ENCODE measurements at regions not wholly inside any gene's neighbourhood (a gene's known extent, or its start where the extent isn't known, plus 50 kb on each side); places are given as distances from the start of the nearest gene placed in this dataset.

GRCh38 chr14:85010186-85010585 is 519.8 kb upstream of the FLRT2 start:
- no peak for TF ChIP-seq EZH2 (IDR thresholded peaks at IDR 0.05; ENCODE audit: borderline replicate concordance, low read length)
- TF ChIP-seq CTCF (conservative IDR thresholded peaks at IDR 0.05 in 1 of 2, IDR thresholded peaks at IDR 0.05 in 1 of 2; ENCODE audit: extremely low read depth in 1 of 2, insufficient read depth in 1 of 2, low read depth in 1 of 2, low read length in 2 of 2) = no peak

Data from mammary epithelial cell (primary cell).